NCI-H774 (cell line): ENCODE measurements at regions not wholly inside any gene's neighbourhood (a gene's known extent, or its start where the extent isn't known, plus 50 kb on each side); places are given as distances from the start of the nearest gene placed in this dataset.

Source experiments
- DNase-seq: peaks from one replicate; lab custom pipeline; 2025; lab: John Stamatoyannopoulos, UW

- no peak for DNase-seq
Observed at GRCh38 chr11:15698855-15699254, 584.1 kb downstream of the INSC start.

GRCh38 chr11:15699978-15700377 is 585.3 kb downstream of the INSC start:
- DNase-seq, result no peak

- no peak for DNase-seq
Observed at GRCh38 chr11:15700456-15700855, 585.7 kb downstream of the INSC start.

GRCh38 chr11:15704064-15704463 is 589.3 kb downstream of the INSC start:
- DNase-seq, result no peak

- no peak for DNase-seq
Observed at GRCh38 chr11:15704556-15704955, 589.8 kb downstream of the INSC start.

GRCh38 chr11:15705891-15706290 is 591.2 kb downstream of the INSC start:
- DNase-seq, result no peak

- no peak for DNase-seq
Observed at GRCh38 chr11:15707194-15707593, 592.5 kb downstream of the INSC start.

GRCh38 chr11:15707971-15708370 is 593.2 kb downstream of the INSC start:
- peak; percentile 64 for DNase-seq

GRCh38 chr11:15710580-15711275 is 596.0 kb downstream of the INSC start:
- no peak for DNase-seq

GRCh38 chr11:15711311-15711710 is 596.6 kb downstream of the INSC start:
- DNase-seq, result no peak

GRCh38 chr11:15714641-15715399 is 600.1 kb downstream of the INSC start:
- DNase-seq, result peak; percentile 93

GRCh38 chr11:15716550-15716949 is 601.8 kb downstream of the INSC start:
- DNase-seq, result peak; percentile 17

- peak; percentile 51 for DNase-seq
Observed at GRCh38 chr11:15720460-15720859, 605.7 kb downstream of the INSC start.

GRCh38 chr11:15723966-15724365 is 609.2 kb downstream of the INSC start:
- no peak for DNase-seq

- no peak for DNase-seq
Observed at GRCh38 chr11:15724601-15725000, 609.9 kb downstream of the INSC start.

GRCh38 chr11:15725246-15725645 is 610.5 kb downstream of the INSC start:
- no peak for DNase-seq

- DNase-seq, result no peak
Observed at GRCh38 chr11:15726221-15726746, 611.6 kb downstream of the INSC start.

- DNase-seq, result no peak
Observed at GRCh38 chr11:15726893-15727519, 612.3 kb downstream of the INSC start.

GRCh38 chr11:15727520-15727914 is 612.8 kb downstream of the INSC start:
- DNase-seq, result no peak

GRCh38 chr11:15728207-15728606 is 613.5 kb downstream of the INSC start:
- no peak for DNase-seq

- no peak for DNase-seq
Observed at GRCh38 chr11:15730263-15730994, 615.7 kb downstream of the INSC start.

- no peak for DNase-seq
Observed at GRCh38 chr11:15730995-15731385, 616.3 kb downstream of the INSC start.
